GM18858 (cell line): ENCODE measurements at regions not wholly inside any gene's neighbourhood (a gene's known extent, or its start where the extent isn't known, plus 50 kb on each side); places are given as distances from the start of the nearest gene placed in this dataset.
"Not testable (repeated sequence)": the region's sequence is repeated elsewhere in the genome, so short reads cannot be mapped to it uniquely, and the experiment has no call there.

ENCODE experiments used
- ATAC-seq: cut with Tn5 transposase; IDR thresholded peaks from one replicate; pipeline ENCODE4 v1.9.1; 2021; ENCODE audit not compliant: unreplicated experiment

DNA sequence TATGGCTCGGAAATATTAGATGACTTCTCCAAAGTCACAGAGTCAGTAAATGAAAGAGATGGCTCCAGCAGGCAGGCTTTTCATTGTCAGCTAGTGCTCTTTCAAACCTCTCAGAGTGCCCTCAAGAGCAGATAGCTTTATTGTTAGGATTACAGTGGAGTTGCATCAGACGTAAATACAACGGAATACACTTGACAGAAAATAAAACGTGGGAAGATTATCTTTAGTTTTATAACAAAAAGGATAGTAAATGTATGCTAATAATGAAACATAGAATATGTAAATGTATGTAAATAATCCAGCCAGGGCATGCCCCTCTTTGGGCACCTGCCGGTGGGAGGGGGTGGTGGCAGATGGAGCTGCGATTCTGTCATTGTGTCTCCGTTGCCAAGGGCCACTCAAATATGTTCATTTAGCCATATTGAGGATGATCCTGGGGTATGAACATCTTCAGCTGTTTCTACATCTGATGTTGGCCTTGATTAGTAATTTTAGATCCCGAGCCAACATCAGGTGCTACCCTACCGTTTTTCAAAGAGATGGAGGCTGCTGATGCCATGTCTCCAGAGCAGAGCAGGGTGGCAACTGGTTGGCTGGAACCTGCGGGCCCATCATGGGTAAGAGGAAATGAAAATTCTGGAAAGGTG is 358.3 kb upstream of the SULF2 start:
- no peak for ATAC-seq

DNA sequence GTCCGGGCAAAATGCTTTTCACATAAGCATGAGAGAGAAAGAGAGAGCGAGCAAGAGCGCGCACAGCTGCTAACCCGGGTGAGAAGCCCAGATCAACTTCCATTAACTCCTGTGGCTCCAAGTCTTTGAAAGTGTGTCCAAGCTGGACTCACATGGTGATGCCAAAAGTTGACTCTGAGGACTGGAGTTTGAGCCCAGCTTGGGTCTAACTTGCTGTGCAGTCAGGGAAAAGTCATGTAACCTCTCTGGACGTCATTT is 357.2 kb upstream of the SULF2 start:
- no peak for ATAC-seq

DNA sequence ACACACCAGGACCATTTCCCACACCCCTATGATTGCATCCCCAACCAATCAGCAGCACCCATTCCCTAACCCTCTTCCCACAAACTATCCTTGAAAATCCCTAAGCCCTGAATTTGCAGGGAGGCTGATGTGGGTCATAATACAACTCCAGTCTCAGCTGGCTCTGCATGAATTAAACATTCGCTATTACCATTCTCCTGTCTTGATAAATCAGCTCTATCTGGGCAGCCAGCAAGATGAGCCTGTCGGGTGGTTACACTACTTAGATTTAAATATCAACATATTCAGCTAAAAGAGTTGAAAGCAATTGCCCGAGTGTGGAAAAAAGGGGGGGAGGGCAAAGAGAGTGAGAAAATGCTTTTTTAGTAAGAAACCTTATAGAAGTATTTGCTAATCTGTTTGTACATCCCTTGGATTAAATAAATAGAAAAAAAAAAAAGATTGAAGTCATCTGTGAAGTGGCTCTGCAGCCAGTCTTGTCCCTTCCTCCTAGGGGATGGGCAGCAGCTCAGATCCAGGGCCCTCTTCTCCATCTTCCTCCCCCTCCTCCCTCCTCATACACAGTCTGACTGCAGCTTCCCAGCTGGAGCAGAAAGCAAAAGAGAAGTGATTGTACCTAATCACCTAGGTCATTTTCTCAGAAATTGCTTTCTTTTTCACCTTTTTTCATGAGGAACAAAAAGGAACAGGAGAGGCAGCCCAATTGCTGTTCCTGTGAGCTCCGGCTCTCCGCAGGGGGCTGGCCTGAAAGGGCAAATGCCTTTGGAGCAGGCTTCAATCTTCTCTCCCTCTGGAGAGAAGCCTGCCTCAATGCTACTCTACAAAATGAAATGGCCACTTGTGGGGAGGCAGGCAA is 356.6 kb upstream of the SULF2 start:
- no peak for ATAC-seq

DNA sequence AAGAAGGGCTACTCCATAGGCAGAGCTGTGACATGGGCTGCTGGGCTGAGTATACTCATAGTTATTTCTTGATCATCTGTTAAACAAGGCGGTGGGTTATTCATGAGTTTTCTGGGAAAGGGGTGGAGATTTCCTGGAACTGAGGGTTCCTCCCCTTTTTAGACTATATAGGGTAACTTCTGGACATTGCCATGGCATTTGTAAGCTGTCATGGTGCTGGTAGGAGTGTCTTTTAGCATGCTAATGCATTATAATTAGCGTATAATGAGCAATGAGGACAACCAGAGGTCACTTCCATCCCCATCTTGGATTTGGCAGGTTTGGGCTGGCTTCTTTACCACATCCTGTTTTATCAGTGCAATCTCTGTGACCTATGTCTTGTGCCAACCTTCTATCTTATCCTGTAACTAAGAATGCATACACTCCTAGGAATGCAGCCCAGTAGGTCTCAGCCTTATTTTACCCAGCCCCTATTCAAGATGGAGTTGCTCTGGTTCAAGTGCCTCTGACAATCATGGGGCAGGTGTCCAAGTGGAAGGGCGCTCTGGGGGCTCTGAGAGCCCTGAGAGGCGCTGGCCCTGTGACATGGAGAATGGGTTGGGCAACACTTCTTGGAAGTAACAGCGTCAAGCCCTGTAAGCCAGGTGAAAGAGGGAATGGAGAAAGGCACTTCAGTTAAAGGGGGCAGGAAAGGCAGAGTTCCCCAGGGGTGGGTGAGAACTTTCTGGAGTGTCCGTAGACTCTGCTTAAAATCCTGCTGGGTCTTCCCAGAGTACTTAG is 354.2 kb upstream of the SULF2 start:
- ATAC-seq = no peak

DNA sequence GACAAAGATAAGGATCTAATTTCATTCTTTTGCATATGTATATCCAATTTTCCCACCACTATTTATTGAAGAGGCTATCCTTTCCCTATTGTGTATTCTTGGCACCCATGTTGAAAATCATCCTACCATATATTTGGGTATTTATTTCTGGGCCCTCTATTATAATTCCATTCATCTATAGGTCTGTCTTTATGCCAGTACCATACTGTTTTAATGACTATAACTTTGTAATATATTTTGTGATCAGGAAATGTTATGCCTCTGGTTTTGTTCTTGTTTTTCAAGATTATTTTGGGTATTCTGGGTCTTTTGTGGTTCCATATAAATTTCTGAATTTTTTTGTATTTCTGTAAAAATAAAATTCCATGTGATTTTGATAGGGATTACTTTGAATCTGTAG is 347.6 kb upstream of the SULF2 start:
- no peak for ATAC-seq

DNA sequence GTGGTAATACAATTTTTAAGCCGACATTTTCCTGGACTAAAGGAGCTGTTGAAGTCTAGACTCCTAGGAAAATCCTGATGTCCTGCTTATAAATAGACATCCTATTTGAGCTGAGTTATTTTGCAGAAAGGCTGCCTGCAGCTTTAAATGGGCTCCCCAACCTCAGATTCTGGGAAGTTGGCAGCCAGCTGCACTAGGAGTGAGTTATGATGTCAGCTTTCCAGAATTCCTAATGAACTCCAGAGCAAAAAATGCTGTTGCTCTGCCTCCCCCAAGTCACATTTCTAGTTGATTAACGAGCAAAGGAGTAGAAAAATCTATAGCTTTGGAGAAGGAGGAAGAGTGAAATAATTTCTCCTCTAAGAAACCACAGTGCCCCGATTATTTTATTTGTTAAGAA is 346.3 kb upstream of the SULF2 start:
- ATAC-seq = no peak

DNA sequence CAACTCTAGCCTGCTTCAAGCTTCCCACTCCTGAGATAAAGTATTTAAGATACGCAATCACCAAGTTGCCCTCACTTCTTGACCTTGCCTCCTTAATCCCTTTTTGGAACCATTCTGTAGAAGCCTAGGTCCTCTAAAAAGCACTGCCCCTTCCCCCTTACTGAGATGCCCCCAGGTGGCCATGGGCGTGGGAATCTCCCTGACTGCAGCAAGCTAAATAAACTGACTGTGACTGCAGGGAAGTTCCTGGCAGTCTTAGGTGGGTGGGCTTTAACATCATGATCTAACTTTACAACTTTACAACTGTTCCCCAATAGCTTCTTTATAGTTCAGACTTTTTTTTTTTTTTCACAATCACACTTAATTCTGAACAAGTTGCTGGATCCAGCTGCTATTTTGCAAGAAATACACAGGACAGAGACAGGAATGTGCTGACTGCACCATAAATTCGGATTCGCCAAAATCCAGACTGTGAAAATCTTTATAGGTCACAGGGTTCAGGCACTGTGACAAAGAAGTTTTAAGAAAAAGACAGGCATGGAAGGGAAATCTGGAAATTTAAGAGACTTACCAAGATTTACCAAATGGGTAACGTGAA is 344.2 kb upstream of the SULF2 start:
- no peak for ATAC-seq

DNA sequence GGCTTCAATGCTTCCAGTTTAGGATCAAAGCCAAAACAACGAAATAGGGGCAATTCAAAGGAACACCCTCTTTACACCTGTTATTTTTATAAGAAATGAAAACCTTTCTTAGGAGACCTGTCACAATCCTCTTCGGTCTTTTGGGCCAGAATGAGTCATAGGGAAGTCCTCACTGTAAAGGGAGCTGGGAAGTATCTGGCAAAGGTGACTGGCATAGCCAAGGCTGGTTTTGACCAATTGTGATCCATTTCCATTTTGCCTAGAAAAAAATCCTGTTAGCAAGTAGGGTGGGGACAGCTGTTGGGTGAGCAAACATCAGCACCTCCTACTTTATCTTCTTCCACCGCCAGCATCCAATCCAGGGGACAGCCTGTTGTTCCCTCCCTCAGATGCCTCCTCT is 343.2 kb upstream of the SULF2 start:
- no peak for ATAC-seq

DNA sequence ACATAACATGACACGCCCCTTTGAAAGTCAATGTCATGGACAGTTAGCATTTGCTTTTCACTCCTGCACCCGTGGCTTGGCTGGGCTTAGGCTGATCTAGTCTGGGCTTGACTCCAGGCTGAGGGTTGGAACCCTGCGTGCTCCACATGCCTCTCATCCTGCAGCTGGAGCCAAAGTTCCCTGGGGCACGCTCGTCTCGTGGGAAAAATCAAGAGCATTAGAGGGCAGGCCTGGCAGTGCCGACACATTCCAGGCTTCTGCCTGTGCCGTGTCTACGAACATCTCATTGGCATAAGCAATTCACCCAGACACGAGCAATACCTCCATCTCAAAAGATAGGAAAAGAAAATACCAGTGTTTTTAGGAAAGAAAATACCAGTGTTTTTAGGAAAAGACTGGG is 342.7 kb upstream of the SULF2 start:
- not testable (repeated sequence) for ATAC-seq

DNA sequence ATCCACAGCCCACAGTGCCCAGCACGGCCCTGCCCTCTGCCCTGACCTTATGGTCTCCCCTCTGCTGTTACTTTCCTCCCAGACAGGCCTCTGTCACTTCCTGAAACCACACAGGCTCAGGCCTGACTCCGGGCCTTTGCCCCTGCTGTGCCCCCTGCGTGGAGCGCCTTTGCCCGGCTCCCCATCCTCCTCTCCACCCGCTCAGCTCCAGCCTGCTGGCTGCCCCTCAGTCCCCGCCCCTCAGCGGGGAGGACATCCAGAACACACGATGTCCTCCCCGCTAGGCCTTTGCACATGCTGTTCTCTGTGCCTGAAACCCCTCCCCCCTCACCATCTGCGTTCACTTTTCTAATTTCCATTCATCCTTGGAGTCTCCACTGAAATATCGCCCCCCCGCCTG is 341.9 kb upstream of the SULF2 start:
- not testable (repeated sequence) for ATAC-seq

DNA sequence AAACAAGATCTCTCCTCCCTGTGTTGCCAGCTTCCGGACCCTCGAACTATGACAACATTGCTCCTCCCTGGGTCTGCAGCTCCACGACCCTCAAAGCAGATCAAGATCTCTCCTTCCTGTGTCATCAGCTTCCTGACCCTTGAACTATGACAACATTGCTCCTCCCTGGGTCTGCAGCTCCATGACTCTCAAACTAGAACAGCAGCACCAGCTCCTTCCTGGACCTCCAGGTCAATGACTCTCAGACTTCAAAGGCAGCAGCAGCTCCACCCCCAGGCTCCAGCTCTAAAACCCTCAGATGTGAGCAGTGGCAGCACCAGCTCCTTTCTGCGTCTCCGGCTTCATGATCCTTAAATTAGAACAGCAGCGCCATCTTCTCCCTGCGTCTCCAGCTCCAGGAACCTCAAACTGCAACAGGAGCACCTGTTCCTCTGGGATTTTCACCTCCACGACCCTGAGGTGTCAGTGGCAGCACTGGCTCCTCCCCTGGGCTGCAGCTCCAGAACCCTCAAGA is 341.0 kb upstream of the SULF2 start:
- ATAC-seq = no peak

DNA sequence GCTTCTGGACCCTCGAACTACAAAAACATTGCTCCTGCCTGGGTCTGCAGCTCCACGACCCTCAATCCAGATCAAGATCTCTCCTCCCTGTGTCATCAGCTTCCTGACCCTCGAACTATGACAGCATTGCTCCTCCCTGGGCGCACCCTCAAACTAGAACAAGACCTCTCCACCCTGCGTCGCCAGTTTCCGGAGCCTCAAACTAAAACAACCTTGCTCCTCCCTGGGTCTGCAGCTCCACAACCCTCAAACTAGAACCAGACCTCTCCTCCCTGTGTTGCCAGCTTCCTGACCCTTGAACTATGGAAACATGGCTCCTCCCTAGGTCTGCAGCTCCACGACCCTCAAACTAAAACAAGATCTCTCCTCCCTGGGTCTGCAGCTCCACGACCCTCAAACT is 339.7 kb upstream of the SULF2 start:
- ATAC-seq = no peak

DNA sequence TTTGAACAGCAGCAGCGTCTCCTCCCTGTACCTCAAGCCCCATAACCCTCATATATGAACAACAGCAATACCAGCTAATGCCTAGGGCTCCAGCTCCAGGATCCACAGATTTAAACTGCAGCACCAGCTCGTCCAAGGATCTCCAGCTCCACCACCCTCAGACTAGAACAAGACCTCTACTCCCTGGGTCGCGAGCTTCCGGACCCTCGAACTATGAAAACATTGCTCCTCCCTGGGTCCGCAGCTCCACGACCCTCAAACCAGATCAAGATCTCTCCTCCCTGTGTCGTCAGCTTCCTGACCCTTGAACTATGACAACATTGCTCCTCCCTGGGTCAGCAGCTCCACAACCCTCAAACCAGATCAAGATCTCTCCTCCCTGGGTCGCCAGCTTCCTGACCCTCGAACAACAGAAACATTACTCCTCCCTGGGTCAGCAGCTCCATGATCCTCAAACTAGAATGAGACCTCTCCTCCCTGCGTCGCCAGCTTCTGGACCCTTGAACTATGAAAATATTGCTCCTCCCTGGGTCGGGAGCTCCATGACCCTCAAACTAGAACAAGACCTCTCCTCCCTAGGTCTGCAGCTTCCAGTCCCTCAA is 339.0 kb upstream of the SULF2 start:
- ATAC-seq = no peak

DNA sequence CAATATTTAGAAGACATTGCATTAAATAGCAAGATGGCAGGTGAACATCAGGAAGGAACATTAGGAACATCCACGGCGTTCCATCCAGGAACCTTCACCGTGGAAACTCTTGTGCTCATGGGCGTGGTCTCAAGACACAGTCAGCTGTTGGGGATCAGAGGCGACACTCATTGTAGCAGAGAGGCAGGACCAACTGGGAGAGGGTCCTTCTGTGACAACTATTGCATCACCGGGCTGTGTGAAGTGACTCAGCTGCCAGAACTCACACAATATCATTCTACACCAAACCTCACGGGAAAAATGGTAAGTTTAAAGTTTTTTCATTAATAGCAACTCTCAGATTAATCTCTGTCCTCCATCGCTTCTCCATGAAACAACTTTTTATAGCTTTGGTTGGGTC is 334.8 kb upstream of the SULF2 start:
- ATAC-seq = no peak

DNA sequence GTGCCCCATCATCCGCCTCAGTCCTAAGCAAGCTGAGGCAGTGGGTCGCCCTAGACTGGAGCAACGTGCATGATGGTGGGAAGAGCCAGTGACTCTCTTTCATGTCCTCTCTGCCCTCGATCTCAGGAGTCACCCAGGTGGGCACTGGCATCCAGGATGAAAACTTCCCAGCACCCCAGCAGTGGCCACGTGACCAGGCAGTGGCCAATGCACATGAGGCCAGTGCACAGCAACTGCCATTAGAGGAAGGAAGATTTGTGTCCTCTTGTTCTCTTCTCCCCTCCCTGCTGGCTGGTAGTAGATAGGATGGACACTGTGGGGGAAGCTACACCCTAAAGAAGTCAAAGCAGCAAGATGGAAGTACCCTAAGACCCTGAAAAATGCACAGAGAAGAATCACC is 334.1 kb upstream of the SULF2 start:
- not testable (repeated sequence) for ATAC-seq

DNA sequence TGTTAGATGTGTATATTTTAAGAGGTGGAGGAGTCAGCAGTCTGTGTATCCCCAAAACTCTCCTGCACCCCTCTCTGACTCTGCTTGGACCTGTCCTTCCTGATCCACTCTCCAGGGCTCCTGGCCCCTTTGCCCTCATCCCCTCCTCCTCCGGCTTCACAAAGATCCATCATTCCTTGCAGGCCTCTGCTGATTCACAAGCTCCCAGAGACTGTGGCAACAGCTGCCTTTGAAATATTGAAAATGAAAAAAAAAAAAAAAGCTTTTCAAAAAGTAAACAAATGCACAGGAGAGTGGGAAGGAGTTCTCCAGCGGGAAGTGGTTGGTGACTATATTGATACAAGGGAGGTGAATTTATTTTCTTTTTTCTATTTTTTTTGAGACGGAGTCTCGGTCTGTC is 330.2 kb upstream of the SULF2 start:
- no peak for ATAC-seq

DNA sequence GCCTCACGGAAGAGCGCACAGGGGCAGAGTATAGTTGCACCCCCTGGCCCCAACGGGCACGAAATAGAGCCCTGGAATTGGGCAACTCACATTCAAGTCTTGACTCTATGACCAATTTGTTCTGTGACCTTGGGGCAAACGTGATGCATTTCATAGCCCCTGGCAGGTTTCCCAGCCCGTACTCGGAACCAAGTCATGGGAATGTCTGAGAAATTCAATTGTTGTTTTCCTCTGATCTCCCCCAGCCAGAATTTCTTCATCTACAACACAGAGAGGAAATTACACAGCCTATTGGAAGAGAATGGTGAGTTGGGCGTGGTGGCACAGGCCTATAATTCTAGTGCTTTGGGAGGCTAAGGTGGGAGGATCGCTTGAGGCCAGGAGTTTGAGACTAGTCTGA is 322.3 kb upstream of the SULF2 start:
- ATAC-seq = no peak

DNA sequence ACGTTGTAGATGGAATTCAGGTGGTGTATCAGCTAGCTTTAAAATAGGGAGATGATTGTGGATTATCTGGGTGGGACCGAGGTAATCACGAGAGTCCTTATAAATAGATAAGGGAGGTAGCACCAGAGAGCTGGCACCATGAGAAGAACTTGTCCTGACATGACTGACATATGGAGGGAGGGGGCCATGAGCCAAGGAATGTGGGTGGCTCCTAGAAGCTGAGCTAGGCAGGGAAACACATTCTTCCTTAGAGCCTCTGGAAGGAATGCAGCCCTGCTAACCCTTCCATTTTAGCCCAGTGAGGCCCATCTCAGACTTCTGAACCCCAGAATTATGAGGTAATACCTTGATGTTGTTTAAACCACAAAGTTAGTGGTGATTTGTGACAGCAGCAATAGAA is 321.1 kb upstream of the SULF2 start:
- ATAC-seq = no peak

DNA sequence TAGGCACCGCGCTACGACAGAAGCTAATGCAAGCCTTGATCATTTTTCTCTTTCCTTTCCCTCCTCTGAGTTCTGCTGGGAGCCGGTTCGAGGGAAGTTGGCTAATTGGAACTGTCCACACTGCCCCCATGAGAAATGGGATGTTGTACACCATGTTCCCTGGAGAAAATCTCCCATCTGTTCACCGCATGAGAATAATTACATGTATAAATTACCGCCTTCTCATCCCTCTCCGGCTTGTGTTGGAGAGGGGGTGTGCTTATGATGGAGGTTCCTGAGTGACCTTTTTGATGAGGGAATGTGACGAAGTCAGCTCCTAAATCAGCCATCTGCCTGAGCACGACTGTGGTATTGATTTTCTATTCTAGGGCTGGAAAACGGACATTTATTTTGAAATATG is 320.2 kb upstream of the SULF2 start:
- no peak for ATAC-seq

DNA sequence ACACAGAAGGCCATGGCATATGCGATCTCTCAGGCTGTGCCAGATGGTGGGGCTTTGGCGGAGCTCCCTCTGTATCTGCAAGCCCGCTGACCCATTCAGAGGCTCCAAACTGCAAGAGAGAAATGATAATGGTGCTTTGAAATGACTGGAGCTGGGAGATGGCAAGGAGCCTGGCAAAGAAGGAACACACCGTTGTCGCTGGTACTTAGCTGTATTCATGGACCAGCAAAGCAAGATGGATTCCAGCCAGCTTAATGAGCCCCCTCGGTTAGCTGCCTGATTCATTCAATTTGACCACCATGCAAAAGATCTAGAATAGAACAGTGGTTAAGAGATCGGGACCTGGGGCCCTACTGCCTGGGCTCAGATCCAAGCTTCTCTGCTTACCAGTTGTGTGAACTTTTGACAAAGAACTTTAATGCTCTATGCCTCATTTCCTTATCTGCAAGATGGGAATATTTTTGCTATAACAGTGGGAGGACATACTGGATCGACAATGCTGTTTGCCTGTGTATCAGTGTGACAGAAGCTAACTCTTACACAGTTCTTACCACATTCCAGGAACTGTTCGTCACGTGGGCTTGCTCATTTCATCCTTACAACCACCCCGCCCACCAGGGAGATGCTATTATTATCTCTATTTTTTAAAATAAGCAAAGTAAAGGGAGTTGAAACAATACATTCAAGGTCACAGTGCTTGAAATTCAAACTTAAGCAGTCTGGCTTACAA is 317.8 kb upstream of the SULF2 start:
- ATAC-seq = no peak
